Right ventricle myocardium superior (tissue), 1 donor: ENCODE measurements at regions not wholly inside any gene's neighbourhood (a gene's known extent, or its start where the extent isn't known, plus 50 kb on each side); places are given as distances from the start of the nearest gene placed in this dataset.
"Not testable (repeated sequence)": the region's sequence is repeated elsewhere in the genome, so short reads cannot be mapped to it uniquely, and the experiment has no call there.

Source experiments
- ATAC-seq: fragments of 200-7000 bp; cut with Tn5 transposase; one replicate; pipeline ENCODE4 v1.9.1; 2020; ENCODE audit warnings: mild to moderate bottlenecking; ENCODE audit not compliant: poor library complexity
- DNase-seq: peaks from one replicate; pipeline ENCODE4 v3.0.0-alpha.2; 2020
- intact Hi-C: fragments of 100-400 bp; cut with DNase I; formaldehyde crosslinking; loops from one replicate; pipeline ENCODE4 v1.11.2; 2022
- donor health status: DM: no; HTN: yes; CAD: no; lungs with severe emphysema.

DNA sequence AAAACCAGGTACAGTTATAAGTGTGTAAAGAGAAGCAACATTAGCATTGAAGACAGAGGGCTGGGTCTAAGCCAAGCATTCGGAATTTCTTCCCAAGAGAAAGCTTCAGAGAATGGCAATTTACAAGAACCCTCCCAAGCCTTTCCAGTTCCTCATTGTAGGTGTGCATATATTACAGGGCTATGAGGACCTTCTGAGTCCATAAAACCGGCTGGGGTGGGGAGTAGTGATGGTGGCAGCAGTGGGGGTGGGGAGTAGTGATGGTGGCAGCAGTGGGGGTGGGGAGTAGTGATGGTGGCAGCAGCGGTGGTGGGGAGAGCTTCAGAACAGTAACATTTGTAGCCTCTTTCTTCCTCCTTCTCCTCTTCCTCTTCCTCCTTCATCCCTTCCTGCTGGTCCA is 368.7 kb upstream of the UMPS start:
- intact Hi-C loops, result no loop called here
- ATAC-seq (no peak), DNase-seq (no peak)

DNA sequence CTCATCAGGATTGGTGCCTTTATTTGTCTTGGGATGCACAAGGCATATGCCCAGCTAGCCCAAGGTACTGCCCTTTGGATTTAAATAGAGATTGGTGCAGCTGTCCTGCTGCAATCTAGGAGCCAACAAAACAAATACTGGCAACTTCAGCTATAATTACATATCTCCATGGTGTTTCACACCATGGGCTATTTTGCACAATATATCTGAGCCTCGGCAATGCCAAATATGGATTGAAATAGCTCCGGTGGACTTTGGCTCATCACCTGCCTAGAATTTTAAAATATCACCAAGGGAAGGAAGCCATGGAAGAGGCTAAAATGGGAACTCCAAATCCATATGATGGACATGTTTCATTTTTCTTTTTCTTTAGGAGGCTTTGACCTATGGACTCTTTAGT is 367.8 kb upstream of the UMPS start:
- ATAC-seq, result no peak
- intact Hi-C loops, result no loop called here

DNA sequence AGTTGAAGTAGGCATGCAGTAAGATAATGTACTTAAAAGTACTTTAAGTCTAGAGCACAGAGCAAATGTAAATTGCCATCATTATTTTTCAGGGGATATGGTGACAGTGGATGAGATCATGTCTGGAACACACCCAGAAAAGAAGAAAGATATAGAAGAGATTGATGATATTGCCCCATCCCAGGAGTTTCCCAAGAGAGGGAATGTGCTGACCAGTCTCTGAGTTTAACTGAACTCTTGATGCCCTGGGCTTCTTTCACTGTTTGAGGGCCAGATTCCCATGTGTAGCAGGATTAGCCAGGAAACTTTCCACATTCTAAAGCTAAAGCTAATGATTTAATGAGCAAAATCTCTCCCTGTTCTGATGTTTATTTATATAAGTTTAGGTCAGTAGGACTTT is 366.8 kb upstream of the UMPS start:
- ATAC-seq, result no peak
- DNase-seq, result no peak
- intact Hi-C loops, result no loop called here

More for the DNA sequence above, 367.8 kb upstream of the UMPS start:
- no peak for DNase-seq

DNA sequence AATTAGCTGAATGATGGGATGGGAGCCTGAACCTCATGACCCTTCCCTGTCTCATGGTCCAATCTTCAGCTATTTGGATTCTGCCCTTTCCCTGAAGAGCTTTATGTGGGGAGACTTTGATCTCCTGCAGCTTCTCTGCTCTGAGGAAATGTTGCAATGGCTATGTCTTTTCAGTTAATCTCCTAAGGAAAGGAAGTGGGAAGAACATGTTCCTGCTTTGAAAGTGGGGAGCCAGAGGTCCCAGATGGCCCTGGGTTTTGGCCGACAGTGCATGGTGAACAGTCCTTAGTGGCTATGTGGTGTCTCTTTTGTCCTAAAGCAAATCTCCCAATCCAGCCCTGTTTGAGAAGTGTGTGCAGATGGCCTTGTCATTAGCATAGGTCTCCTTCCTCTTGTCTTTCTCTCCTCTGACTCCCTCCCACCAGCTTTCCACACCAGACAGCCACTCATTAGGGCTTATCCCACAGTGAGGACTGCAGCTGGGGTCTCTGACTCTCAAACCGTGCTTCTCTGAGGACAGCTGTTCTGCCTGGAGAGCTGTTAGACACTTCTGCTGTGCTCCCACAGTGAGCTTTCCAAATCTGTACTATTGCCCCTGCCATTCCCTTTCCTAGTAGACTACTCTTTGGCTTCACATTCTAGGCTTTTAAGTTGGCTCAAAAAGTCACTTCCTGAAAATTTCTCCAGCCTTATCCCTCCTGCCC is 365.8 kb upstream of the UMPS start:
- DNase-seq, result no peak
- ATAC-seq, result peak; percentile 27
- intact Hi-C loops, result no loop called here

DNA sequence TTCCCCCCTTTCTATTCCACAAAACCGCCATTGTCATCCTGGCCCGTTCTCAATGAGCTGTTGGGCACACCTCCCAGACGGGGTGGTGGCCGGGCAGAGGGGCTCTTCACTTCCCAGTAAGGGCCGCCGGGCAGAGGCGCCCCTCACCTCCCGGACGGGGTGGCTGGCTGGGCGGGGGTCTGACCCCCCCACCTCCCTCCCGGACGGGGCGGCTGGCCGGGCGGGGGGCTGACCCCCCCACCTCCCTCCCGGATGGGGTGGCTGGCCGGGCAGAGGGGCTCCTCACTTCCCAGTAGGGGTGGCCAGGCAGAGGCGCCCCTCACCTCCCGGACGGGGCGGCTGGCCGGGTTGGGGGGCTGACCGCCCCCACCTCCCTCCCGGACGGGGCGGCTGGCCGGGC is 363.6 kb upstream of the UMPS start:
- ATAC-seq, result not testable (repeated sequence)

DNA sequence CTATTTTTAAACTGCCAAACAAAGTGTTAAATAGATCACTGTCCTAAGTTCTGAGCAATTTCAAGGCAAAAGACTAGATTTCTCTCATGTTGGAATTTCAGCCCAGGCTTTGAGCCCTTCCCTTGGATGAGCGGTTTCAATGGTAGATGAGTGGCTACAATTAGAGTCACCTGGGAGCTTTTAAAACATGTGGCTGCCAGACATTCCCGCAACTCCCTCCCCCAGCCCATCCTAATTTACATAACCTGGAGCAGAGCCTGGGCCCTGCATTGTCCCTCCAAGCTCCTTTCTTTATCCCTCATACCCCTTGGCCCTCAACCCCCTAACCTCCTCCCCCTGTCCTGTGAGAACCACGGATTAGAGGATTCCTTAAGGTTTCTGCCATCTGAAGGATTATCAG is 357.5 kb upstream of the UMPS start:
- intact Hi-C loops, result no loop called here
- ATAC-seq, result no peak
- no peak for DNase-seq

More for the DNA sequence above, 363.6 kb upstream of the UMPS start:
- DNase-seq, intact Hi-C loops: not testable (repeated sequence)

DNA sequence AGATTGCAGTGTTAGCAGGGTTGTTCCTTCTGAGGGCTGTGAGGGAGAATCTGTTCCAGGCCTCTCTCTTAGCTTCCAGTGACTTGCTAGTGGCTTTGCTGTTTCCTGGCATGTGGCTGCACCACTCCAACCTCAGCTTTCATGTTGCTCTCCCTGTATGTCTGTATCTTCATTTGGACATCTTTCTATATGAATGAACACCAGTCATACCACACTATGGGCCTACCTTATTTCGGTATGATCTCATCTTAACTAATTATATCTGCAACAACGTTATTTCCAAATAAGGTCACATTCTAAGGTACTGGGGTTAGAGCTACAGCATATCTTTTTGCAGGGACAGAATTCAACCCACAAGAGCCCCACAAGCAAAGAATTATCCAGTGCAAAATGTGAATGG is 356.7 kb upstream of the UMPS start:
- intact Hi-C loops, result no loop called here
- DNase-seq (no peak), ATAC-seq (no peak)

DNA sequence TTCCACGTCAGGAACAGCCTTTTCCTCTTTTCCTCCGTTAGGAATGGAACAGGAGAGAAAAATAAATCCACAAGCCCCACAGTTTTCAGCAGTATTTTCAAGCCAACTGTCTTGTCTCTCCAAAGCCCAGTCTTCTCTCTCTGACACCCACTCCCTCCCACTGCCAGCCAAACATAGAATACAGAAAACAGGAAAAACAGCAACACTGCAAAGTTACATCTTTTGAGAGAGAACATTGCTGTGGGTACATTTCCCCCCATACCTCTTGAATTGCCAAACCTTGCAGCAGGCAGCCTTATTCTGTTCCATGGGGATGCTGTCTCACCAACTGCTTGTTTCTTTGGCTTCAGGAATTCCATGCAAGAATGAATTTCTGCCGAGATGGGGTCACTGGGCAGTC is 355.7 kb upstream of the UMPS start:
- intact Hi-C loops, result no loop called here
- no peak for DNase-seq
- no peak for ATAC-seq

DNA sequence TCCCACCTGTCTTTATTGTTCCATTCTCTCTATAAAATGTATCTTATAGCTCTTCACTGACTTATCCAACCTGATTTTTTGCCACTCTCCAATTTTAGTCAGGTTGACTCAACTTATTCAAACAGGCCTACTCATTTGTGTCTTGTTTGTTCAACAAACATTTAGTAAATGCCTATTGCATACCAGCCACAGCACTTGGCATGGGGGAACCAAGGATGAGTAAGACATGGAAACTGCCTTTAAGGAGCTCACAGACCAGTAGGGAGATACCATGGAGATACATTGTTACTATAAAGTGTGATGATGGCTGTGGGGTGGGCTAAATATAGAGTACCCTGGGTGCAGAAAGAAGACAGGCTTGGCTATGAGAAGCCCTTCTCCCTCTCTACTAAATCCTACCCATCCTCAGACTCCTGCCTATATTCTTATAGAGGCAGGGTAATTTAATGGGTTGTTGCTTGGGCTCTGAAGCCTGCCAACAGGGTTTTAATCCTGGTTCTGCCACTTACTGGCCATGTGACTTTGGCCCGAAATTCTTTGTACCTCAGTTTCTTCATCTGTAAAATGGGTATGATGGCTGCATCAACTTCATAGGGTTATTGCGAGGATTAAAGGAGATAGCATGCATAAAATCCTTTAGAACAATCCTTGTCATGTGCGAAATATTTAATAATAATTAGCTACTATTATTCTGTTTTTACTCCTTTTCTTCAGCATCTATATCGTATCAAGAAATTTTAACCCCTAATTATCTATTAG is 348.5 kb upstream of the UMPS start:
- ATAC-seq (no peak), DNase-seq (no peak)
- intact Hi-C loops, result no loop called here

DNA sequence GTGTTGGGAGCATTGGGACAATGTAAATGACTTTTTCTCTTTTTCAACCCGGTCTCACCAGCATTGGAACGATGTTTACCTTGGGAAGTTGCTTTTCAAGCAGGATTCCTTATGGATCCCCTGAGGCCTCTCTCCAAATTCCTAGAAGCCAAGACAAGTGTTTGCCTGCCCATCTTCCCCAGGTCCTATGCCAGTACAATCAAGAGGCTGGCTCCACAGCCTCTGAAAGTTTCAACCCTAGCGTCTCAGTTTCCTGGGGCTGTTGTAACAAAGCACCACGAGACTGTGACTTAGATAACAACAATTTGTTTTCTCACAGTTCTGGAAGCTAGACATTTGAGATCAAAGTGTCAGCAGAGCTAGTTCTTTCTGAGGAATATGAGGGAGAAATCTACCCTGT is 347.2 kb upstream of the UMPS start:
- DNase-seq (no peak), ATAC-seq (no peak)
- intact Hi-C loops, result no loop called here

DNA sequence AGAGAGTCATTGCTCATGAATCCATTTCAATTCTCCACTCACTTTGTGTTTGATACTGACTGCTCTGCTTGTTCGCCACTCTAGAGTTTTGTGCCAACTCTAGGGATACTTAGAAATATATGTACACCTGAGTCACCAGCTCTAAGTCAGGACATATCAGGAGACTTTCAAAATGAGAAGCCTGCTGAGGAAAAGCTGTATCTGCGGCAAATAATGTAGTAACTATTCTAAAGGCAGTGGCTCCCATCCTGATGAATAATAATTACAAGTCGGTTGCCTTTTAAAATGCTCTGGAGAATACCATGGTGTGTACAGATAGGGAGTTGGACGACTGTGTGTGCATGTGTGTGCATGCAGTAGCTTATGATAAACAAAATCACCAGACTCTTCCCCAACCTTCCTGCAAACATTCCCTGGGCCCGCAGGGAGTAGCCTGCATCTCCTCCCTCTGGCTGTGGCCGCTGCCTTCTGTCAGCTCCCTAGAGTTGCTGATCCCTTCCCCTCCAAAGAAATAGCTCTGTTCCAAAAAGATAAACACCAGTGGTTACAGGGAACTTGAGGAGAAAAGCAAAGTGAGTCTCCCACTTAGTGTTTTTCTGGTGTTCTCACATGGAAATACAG is 346.3 kb upstream of the UMPS start:
- DNase-seq, result peak; percentile 38
- intact Hi-C loops, result no loop called here
- no peak for ATAC-seq

DNA sequence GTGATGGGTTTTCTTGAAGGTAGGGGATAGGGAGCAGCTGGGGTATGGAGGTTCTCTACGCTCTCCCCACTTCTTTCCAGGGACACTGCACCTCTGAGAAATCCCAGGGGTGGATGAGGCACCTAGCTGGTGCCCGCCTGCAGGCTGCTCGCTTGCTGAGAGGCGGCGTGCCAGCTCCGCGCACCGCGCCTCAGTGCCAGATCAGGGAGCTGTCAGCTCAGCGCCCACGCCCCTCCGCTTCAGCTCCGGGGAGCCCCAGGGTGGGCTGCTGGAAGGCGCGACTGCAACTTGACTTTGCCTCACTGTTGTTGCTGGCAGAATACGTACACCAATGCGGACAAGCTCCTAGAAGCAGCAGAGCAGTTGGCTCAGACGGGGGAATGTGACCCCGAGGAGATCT is 345.7 kb upstream of the UMPS start:
- intact Hi-C loops, result no loop called here
- no peak for ATAC-seq
- DNase-seq, result no peak

DNA sequence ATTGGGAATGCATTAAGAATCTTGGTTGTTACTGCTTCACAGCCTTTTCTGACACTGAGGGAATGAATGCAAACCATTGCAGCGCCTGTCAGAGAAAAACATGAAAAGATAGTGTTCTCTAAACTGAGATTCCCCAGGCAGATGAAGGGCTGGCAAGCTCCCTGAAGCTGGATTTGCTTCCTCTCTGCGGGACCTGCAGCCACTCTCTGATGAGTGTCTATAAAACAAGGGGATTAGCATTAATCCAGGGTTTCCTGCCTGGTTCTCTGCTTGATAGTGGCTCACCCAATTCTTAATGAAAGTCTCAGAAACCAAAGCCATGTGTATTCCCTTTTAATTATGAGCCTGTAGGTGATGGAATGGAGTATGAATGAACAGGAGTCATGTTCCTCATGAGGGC is 344.3 kb upstream of the UMPS start:
- no peak for ATAC-seq
- intact Hi-C loops, result no loop called here
- no peak for DNase-seq

DNA sequence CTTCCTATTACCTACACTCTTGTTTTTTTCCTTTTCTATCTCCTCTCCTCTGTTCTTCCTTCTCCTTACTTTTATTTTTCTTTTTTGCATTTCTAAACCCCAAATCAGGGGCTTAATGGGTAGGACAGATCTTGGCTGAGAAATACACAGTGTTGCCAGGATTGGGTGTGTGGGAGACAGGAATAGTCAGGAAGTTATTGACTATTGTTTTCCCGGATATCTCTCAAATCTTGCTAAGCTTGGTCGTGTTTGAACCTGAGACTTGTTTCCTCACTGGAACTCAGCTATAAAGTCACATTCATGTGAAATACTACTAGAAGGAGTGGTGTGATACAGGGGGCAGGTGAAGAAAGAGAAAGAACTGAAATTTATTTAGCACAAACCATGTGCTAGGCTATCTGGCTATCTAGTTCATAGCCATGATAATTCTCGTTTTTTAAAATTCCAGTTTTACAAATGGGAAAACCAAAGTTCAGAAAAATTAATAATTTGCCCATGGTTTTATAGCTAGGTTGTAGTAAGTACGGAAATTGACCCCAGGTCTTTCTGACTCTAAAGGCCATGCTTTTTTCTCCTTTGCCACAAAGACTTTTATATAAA is 343.2 kb upstream of the UMPS start:
- DNase-seq (no peak), ATAC-seq (no peak)
- intact Hi-C loops, result no loop called here

DNA sequence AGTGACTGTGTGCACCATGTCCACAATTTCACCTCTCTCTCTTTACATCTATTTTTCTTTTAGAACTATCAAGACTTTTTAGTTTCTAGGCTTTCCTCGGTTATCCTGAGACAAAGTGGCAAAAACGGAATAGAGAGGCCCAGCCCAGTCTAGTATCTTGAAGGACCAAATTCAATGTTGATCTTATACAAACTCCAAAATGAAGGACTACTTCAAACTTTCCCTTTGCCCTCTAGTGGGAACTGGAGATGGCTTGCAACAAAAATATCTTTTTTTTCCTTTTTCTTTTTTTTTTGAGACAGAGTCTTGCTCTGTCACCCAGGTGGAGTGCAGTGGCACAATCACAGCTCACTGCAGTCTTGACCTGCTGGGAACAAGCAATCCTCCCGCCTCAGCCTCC is 338.5 kb upstream of the UMPS start:
- DNase-seq (no peak), ATAC-seq (no peak)
- intact Hi-C loops, result no loop called here

DNA sequence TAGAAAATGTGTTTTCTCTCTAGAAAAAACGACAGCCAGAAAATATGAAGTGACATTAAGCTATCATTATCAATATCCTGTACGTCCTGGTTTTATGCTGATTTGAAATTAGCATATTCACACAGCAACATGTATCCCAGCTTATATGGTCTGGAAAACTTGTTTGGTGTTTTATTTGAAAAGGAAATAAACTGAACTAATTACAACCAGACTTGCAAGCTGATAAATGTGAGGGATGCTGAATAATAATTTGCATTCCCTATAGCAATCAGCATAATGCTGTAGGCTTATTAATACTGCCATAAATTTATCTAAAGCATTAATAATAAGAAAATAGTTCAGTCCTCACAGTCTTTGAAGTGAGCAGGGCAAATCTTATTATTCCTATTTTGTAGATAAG is 336.9 kb upstream of the UMPS start:
- ATAC-seq (no peak), DNase-seq (no peak)
- intact Hi-C loops, result no loop called here

DNA sequence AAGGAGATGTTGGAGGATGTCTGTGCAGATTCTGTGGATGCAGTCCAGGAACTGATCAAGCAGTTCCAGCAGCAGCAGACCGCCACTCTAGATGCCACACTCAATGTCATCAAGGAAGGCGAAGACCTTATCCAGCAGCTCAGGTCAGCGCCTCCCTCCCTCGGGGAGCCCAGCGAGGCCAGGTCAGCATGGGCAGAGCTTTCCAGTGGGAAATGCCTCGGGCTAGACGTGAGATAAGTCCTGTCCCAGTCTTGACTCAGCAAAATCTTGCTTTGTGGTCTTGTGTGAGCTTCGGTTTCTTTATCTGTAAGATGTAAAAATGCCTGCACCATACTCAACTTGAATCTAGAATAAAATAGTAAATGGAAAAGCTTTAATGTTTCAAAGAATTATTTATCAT is 335.1 kb upstream of the UMPS start:
- ATAC-seq (peak; percentile 36), DNase-seq (no peak)
- intact Hi-C loops, result no loop called here

DNA sequence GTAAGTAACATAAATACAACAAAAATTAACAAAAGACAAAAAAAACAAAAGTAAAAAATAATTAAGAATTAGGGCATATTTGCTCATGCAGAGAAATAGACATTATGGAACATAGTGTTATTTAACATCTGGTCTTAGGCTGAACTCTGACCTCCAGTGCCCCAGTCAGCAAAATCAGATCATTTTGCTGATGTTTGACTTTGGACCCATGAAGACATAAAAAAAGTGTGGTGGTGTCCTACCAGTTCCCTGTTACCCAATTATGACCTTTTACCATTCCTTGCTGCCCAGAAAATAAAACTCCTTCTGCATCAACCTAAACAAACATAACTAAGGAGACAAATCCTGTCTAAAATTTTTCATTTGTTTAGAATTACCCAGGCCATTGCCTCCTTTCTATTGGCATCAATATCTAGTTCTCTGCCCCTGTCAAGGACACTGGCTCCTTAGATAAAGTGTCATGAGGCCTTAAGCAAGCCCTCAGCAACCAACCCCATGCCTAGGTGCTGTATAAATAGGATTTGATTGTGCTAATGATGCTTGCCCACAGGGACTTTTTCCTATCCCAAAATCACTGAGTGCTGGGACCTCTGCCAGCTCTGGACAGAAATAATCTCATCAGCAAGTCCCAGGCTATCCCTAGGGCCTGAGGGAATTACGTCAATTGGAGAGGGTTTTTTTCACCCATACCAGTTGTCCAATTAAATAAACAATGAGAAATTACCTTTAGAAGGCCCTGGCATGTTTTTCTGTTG is 334.5 kb upstream of the UMPS start:
- intact Hi-C loops, result no loop called here
- ATAC-seq (peak; percentile 89), DNase-seq (peak; percentile 63)

DNA sequence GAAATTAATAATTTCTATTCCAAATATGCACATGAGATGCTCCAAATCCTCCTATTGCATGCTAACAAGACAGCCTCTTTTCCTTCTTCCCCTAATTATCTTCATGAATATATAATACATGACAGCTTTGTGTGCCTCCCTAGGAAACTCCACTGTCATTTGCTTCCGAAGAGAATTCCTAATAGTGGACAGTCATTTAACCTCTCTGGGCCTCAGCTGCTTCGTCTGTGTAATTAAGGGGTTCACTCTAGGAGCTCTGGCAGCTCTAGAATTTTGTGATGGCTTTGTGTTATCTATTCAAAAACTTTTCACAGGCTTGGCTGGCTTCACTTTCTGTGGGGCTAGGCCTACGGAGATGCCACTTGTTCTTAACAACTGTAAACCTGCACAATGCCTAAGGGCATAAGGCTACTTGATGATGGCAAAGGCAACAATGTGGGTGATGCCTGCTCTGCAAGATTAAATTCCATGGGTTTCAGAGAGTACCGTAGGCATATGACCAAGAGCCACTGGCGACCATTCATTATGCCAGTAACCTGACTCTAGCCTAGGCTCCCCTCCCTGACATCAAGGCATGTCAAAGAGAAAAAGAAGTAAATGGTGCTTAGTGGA is 333.8 kb upstream of the UMPS start:
- ATAC-seq (peak; percentile 30), DNase-seq (no peak)
- intact Hi-C loops, result no loop called here
